PC-3 (cell line): ENCODE measurements at regions not wholly inside any gene's neighbourhood (a gene's known extent, or its start where the extent isn't known, plus 50 kb on each side); places are given as distances from the start of the nearest gene placed in this dataset.

ENCODE experiments used
- ATAC-seq: fragments of 200-7000 bp; cut with Tn5 transposase; 2 replicates; pipeline ENCODE4 v1.9.1; 2020; ENCODE audit warnings: mild to moderate bottlenecking, moderate library complexity
- BruUV-seq: library from RNA; stranded (reverse); fragments of 400-500 nt; replicated peaks from 2 replicates; lab custom pipeline; 2021; lab: Mats Ljungman, UMichigan
- CTCF ChIA-PET: fragments of 300-600 bp; sonication (Branson Sonifier 250); formaldehyde crosslinking; loops from one replicate; lab custom pipeline; 2022; ENCODE audit warnings: antibody characterized with exemption; lab: Charles Lee
- POLR2A ChIA-PET: fragments of 300-600 bp; sonication (Branson Sonifier 250); formaldehyde crosslinking; loops from one replicate; lab custom pipeline; 2022; ENCODE audit warnings: antibody characterized with exemption; ENCODE audit not compliant: unreplicated experiment; lab: Charles Lee
- DNase-seq: peaks from one replicate; pipeline ENCODE4 v3.0.0-alpha.2; 2015
- H2AFZ ChIP-seq: fragments of 300-600 bp; sonication (generic); 2 replicates; pipeline ENCODE4 v1.6.0; 2016; ENCODE audit warnings: antibody characterized with exemption, low read length
- H3F3A ChIP-seq: fragments of 300-600 bp; sonication (generic); one replicate; pipeline ENCODE4 v1.6.0; 2017; ENCODE audit warnings: antibody characterized with exemption, low read length, control low read depth, mild to moderate bottlenecking; ENCODE audit not compliant: unreplicated experiment
- H3K27ac ChIP-seq: fragments of 300-600 bp; sonication (generic); 2 replicates; pipeline ENCODE4 v1.5.1; 2016; ENCODE audit warnings: mild to moderate bottlenecking, low read length
- H3K27me3 ChIP-seq: fragments of 300-600 bp; sonication (generic); 2 replicates; pipeline ENCODE4 v1.6.1; 2016; ENCODE audit warnings: low read length, mixed read lengths
- H3K36me3 ChIP-seq: fragments of 300-600 bp; sonication (generic); 2 replicates; pipeline ENCODE4 v1.6.1; 2016; ENCODE audit warnings: low read depth, mixed run types, low read length, mixed read lengths
- H3K4me1 ChIP-seq: fragments of 300-600 bp; sonication (generic); 2 replicates; pipeline ENCODE4 v1.5.1; 2016; ENCODE audit warnings: low read length; ENCODE audit not compliant: insufficient read depth
- H3K4me2 ChIP-seq: fragments of 300-600 bp; sonication (generic); 2 replicates; pipeline ENCODE4 v1.6.0; 2016; ENCODE audit warnings: low read length
- H3K4me3 ChIP-seq: fragments of 300-600 bp; sonication (generic); 2 replicates; pipeline ENCODE4 v1.5.1; 2016; ENCODE audit warnings: mild to moderate bottlenecking, low read length, mixed read lengths
- H3K79me2 ChIP-seq: fragments of 300-600 bp; sonication (generic); 2 replicates; pipeline ENCODE4 v1.6.1; 2017; ENCODE audit warnings: low read length, mixed read lengths
- H3K9ac ChIP-seq: fragments of 300-600 bp; sonication (generic); 2 replicates; pipeline ENCODE4 v1.6.0; 2016; ENCODE audit warnings: mild to moderate bottlenecking, low read length
- H3K9me2 ChIP-seq: fragments of 300-600 bp; sonication (generic); replicated peaks from 2 replicates; pipeline ENCODE4 v1.6.1; 2016; ENCODE audit warnings: mixed run types, low read length, mixed read lengths
- H3K9me3 ChIP-seq: fragments of 300-600 bp; sonication (generic); 2 replicates; pipeline ENCODE4 v1.6.1; 2016; ENCODE audit warnings: low read length, mixed read lengths
- H4K20me1 ChIP-seq: fragments of 300-600 bp; sonication (generic); 2 replicates; pipeline ENCODE4 v1.6.1; 2016; ENCODE audit warnings: low read length, mixed read lengths
- CTCF ChIP-seq: fragments of 300-600 bp; sonication (generic); conservative IDR thresholded peaks from 2 replicates; pipeline ENCODE4 v1.5.1; 2017; ENCODE audit warnings: antibody characterized with exemption, low read depth, mild to moderate bottlenecking, low read length
- EZH2 ChIP-seq: fragments of 300-600 bp; sonication (generic); IDR thresholded peaks from one replicate; pipeline ENCODE4 v1.6.1; 2017; ENCODE audit warnings: antibody characterized with exemption, mild to moderate bottlenecking, low read length; ENCODE audit not compliant: unreplicated experiment
- EZH2phosphoT487 ChIP-seq: fragments of 300-600 bp; sonication (generic); IDR thresholded peaks from 2 replicates; pipeline ENCODE4 v1.6.1; 2018; ENCODE audit warnings: mild to moderate bottlenecking, antibody characterized with exemption, low read length, borderline replicate concordance
- intact Hi-C: fragments of 100-400 bp; cut with micrococcal nuclease; formaldehyde crosslinking; loops from 2 replicates; pipeline ENCODE4 v1.9.0; 2023

GRCh38 chr4:15361529-15361928 is 66.3 kb upstream of the C1QTNF7 start:
- no peak for ATAC-seq
- H3F3A ChIP-seq: no peaks in the 10 kb centered on the region
- no TSS peak for BruUV-seq

GRCh38 chr4:15362541-15362940 is 65.3 kb upstream of the C1QTNF7 start:
- Histone ChIP-seq H3K9me3 (no peaks in the 10 kb centered on the region), H3K4me2 (no peak overlapping the region), H3K79me2 (no peaks in the 10 kb centered on the region), H3K36me3 (no peaks in the 10 kb centered on the region), H3K9ac (no peak overlapping the region), H4K20me1 (no peaks in the 10 kb centered on the region), H3K4me1 (no peaks in the 10 kb centered on the region), H3K27ac (no peak overlapping the region), H3F3A (no peaks in the 10 kb centered on the region), H3K9me2 (no peaks in the 10 kb centered on the region), H3K4me3 (no peak overlapping the region), H2AFZ (no peak overlapping the region), H3K27me3 (peaks cover 4% of the 10 kb centered on the region; the same call in 1 of the 2 replicates)
- TF ChIP-seq EZH2 (no peak), EZH2phosphoT487 (no peak), CTCF (no peak)
- no TSS peak for BruUV-seq
- CTCF ChIA-PET: no interaction called here
- DNase-seq (no peak), ATAC-seq (no peak)
- intact Hi-C loops: no loop called here
- POLR2A ChIA-PET: no interaction called here

More at GRCh38 chr4:15361529-15361928, 66.3 kb upstream of the C1QTNF7 start:
- Histone ChIP-seq H3K4me1 (no peaks in the 10 kb centered on the region), H3K9me3 (no peaks in the 10 kb centered on the region), H2AFZ (no peak overlapping the region), H3K27ac (no peak overlapping the region), H3K27me3 (peaks cover 4% of the 10 kb centered on the region; the same call in 1 of the 2 replicates), H3K4me3 (no peak overlapping the region), H3K36me3 (no peaks in the 10 kb centered on the region), H3K4me2 (no peak overlapping the region), H3K9ac (no peak overlapping the region), H3K79me2 (no peaks in the 10 kb centered on the region), H3K9me2 (no peaks in the 10 kb centered on the region), H4K20me1 (no peaks in the 10 kb centered on the region)
- no peak for DNase-seq
- CTCF ChIA-PET: no interaction called here
- POLR2A ChIA-PET: no interaction called here
- intact Hi-C loops: no loop called here
- TF ChIP-seq EZH2 (no peak), CTCF (no peak), EZH2phosphoT487 (no peak)

GRCh38 chr4:15364183-15364582 is 63.6 kb upstream of the C1QTNF7 start:
- H4K20me1 ChIP-seq: no peaks in the 10 kb centered on the region
- H3K36me3 ChIP-seq: no peaks in the 10 kb centered on the region
- DNase-seq (no peak), ATAC-seq (no peak)
- H3K79me2 ChIP-seq: no peaks in the 10 kb centered on the region
- H3K9me3 ChIP-seq: no peaks in the 10 kb centered on the region
- no peak overlapping the region for H3K4me2 ChIP-seq
- H2AFZ ChIP-seq: no peak overlapping the region
- ChIA-PET POLR2A (no interaction called here), CTCF (no interaction called here)
- no peak overlapping the region for H3K27ac ChIP-seq
- no peak overlapping the region for H3K9ac ChIP-seq
- no TSS peak for BruUV-seq
- peaks cover 4% of the 10 kb centered on the region; the same call in 1 of the 2 replicates for H3K27me3 ChIP-seq
- H3K4me3 ChIP-seq: no peak overlapping the region
- no peaks in the 10 kb centered on the region for H3F3A ChIP-seq
- TF ChIP-seq EZH2phosphoT487: no peak
- TF ChIP-seq EZH2: no peak
- TF ChIP-seq CTCF: no peak
- H3K9me2 ChIP-seq: no peaks in the 10 kb centered on the region
- H3K4me1 ChIP-seq: no peaks in the 10 kb centered on the region
- intact Hi-C loops: no loop called here
